CD4-positive, alpha-beta T cell treated with Interleukin-4 for 1 hour (primary cell): ENCODE measurements at regions not wholly inside any gene's neighbourhood (a gene's known extent, or its start where the extent isn't known, plus 50 kb on each side); places are given as distances from the start of the nearest gene placed in this dataset.
"Not testable (repeated sequence)": the region's sequence is repeated elsewhere in the genome, so short reads cannot be mapped to it uniquely, and the experiment has no call there.

Experiments
- DNase-seq, 2 donors: peaks; one replicate each; pipeline ENCODE4 v3.0.0-alpha.2; 2020 to 2022

- DNase-seq, result no peak
These were observed 1043.6 kb downstream of the UQCRFS1 start for GRCh38 chr19:28169168-28169887.

DNA sequence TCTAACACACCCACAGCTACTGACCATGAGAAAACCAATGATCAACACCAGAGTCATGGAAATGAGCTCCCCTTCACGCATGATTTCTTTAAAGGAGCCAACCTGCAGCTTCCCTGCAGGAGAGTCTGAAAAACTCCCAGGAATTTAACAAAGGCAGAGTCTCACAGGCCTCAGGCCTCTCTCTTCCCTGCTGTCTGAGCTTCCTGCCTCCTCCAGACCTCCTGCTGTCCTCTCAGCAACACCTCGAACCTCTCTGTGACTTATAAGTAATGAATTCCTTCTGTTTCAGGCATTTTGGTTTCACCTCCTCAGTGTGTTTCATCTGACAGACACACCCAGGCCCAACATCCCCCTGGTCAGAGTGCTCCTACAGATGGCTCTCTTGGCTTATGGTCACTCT, 1044.4 kb downstream of the UQCRFS1 start:
- no peak for DNase-seq

GRCh38 chr19:28166025-28166424, 1046.9 kb downstream of the UQCRFS1 start:
- no peak for DNase-seq

DNA sequence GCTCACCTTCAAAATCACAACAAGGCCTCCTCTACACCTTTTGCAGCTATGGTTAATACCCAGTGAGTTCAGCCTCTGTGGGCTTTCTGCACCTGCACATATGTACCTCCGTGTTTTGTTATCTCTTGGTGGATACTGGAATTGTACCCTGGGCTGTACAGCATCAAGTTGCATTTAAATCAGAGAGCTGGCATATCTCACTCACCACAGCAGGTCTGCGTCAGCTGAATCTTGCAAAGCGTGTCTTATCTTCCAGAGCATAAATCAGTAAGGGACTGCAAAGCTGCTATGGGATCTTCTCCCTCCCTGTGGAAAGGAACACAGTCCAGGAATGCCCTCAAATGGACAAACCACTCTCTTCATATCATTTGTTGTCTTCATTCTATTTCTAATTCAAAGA, 1048.7 kb downstream of the UQCRFS1 start:
- DNase-seq, result no peak

DNA sequence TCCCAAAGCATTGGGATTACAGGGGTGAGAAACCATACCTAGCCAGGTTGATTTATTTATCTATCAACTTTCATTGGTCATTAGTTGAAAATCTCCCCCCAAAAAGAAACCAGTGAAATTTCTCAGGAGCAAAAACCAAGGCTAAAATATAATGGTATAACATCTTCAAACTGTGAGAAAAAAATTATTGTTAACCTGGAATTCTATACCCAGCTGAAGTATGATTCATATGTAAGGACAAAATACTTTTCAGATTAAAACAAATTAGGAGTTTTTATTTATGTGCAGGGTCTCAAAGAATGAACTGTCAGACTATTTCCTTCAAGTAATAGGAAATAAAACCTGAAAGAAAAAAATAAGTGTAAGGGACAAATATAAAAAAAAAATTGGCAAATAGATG, 1053.9 kb downstream of the UQCRFS1 start:
- DNase-seq, result no peak

DNA sequence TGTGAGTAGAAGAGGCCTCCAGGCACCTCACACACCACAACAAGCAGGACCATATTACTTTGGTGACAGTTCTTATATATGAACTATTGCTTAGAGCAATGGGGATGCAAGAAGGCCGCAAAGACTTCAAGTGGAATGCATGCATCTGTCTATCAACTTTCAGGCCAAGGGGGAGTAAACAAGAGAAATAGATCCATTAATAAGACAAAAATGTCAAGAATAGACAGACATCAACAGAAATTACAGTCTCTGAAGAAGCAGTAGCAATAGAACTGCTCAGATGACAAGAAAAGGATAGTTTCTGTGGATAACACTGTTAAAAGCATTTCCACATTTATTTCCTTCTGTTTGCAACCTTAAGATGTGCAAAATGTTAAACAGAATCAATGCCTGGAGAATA, 1057.7 kb downstream of the UQCRFS1 start:
- no peak for DNase-seq

DNA sequence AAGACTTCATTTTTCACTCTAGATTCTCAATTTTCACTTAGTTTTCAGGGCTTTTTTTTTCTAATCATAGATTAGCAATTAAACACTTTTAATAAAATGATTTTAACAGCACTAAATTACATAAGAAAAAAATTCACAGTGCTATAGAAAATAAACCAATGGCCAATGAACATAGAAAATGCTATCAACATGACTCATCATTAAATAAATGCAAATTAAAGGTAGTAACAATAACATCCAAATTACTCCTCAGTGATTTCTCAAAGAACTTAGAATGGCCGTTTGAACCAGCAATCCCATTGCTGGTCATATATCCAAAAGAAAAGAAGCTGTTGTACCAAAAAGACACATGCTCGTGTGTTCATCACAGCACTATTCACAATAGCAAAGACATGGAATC, 1058.9 kb downstream of the UQCRFS1 start:
- DNase-seq, result no peak

GRCh38 chr19:28153123-28153522, 1059.8 kb downstream of the UQCRFS1 start:
- DNase-seq, result no peak

DNA sequence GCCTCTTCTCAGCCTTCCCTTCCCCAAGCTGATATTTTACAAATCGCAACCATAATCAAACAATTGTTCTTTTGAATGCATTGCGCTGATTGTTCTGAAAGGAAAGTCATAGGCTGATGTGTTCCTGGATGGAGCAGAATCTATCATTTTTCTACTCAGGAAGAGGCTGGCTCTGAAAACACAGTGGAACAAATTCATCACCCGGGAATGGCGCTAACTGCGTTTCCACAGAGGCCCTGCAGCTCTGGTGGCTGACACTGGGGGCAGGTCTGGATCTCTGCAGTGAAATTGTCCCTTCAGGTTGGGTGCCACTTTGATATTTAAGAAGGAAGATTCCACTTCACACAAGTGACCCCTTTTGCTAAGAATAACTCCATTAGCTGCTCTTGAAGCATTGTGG, 1060.8 kb downstream of the UQCRFS1 start:
- DNase-seq, result no peak

DNA sequence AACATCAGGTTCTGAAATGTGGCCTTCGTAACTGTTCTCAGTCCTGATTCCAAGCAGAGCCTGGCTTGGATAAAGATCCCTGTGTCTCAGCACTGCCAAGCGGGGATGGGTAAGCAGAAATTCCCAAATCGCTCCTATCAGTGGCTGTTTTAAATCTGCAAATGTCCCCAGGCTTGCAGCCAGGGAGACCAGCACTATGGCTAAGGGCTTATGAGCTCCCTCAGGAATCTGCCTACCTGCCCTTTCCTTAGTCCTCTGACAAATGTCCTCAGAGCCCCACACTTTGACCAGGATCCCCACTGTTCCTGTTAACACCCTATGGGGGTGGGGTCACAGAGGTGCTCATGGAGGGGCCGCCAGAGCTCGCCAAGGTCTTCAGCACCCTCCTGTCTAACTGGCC, 1062.8 kb downstream of the UQCRFS1 start:
- DNase-seq, result no peak

DNA sequence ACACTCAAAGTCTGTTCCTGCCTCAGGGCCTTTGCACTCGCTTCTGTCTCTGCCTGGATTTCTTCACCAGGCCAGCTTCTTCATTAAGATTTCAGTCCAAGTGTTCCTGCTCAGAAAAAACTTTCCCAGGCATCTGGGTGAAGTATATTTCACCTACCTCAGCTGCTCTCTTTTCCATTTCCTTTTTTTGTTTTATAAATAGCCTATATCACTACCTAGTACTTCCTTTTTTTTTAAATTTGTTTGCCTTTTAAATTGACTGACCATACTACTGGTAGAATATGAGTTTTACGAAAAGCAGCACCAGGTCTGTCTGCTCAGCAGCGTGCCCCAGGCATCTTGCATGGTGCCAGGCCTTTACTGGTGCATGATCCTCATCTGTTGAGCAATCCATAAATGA, 1064.4 kb downstream of the UQCRFS1 start:
- DNase-seq, result no peak

GRCh38 chr19:28142258-28142657, 1070.7 kb downstream of the UQCRFS1 start:
- DNase-seq, result no peak

- DNase-seq, result no peak
These were observed 1072.8 kb downstream of the UQCRFS1 start for GRCh38 chr19:28140201-28140600.

- no peak for DNase-seq
These were observed 1075.2 kb downstream of the UQCRFS1 start for GRCh38 chr19:28137772-28138171.

DNA sequence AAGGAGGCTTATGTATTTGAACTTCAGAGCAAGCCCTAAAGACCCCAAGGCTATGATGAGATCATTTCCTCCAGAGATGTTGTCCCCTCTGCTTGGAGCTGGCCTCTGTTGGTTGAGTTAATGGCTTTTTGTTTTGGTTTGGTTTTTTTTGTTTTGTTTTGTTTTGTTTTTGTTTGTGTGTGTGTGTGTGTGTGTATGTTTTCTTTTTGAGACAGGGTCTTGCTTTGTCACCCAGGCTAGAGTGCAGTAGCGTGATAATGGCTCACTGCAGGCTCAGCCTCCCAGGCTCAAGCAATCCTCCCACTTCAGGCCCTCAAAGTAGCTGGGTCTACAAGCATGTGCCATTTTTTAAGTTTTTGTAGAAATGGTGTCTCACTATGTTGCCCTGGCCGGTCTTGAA, 1076.2 kb downstream of the UQCRFS1 start:
- no peak for DNase-seq

GRCh38 chr19:28135825-28136224, 1077.1 kb downstream of the UQCRFS1 start:
- DNase-seq, result no peak

DNA sequence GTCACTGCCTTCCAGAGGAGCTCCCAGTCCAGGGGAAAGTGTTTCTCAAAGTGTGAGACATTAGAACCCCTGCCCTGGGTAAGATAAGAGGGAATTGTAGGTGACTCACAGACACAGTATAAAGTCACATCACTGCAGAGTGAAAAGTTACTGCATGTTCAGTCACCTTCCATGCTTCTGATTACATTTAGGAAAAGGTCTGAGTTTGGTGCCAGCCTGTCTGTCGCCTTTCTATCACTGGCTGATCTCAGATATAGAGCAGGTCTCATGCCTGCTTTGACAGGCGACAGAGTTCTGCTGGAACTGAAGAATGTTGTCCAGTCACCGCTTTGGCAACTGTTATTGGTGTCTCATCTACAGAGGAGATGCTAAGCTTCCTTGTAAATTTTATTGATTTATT, 1078.6 kb downstream of the UQCRFS1 start:
- DNase-seq, result no peak

DNA sequence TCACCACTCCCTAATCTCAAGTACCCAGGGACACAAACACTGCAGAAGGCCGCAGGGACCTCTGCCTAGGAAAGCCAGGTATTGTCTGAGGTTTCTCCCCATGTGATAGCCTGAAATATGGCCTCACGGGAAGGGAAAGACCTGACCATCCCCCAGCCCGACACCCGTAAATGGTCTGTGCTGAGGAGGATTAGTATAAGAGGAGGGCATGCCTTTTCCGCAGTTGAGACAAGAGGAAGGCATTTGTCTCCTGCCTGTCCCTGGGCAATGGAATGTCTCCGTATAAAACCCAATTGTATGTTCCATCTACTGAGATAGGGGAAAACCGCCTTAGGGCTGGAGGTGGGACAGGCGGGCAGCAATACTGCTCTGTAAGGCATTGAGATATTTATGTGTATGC, 1082.1 kb downstream of the UQCRFS1 start:
- DNase-seq, result not testable (repeated sequence)

DNA sequence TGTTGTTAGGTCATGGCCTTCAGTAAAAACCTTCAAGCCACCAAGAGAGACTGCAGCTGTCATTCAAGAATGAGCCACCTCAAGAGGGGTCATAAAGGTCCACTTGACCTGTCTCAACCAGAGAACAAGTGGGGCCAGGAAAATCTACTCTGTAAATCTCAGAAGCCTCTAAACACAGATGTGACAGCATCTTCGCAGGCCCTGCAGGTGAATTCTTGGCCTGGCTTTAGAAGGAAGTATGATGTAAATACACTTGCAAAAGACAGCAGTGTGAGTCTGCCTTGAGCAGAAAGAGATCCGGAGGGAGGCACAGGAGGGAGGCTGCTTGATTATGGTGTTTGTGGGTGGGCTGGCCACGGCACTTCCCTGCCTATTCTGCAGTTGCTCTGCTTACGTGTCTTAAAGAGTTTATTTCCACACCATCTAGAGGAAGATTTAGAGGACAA, 1082.9 kb downstream of the UQCRFS1 start:
- DNase-seq, result no peak

GRCh38 chr19:28128341-28128740, 1084.6 kb downstream of the UQCRFS1 start:
- no peak for DNase-seq

GRCh38 chr19:28126135-28126898, 1086.6 kb downstream of the UQCRFS1 start:
- DNase-seq, result no peak

GRCh38 chr19:28122734-28123133, 1090.2 kb downstream of the UQCRFS1 start:
- no peak for DNase-seq

DNA sequence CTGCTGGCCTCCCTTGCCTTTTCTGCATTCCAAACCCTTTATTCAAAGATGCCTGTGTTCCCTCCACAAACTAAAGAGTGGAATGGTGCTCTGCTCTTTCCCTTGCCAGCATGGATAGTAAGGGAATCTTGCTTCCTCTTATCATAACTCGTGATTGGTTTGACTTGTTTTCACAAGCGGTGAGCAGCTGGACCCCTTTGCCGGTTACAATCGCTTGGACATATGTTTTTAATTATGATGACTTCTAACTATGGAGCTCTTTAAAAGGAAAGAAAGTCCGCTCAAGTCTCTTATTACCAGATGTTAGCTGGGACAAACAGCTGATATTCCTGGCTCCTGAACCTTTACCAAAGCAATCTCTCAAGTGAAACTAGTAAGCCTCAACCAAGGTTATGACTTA, 1094.7 kb downstream of the UQCRFS1 start:
- no peak for DNase-seq

- no peak for DNase-seq
These were observed 1095.8 kb downstream of the UQCRFS1 start for GRCh38 chr19:28117143-28117542.

GRCh38 chr19:28116379-28116778, 1096.6 kb downstream of the UQCRFS1 start:
- not testable (repeated sequence) for DNase-seq
